ENCODE measurements at regions not wholly inside any gene's neighbourhood (a gene's known extent, or its start where the extent isn't known, plus 50 kb on each side); places are given as distances from the start of the nearest gene placed in this dataset.

GRCh38 chr4:79030973-79031372, 91.7 kb upstream of the PAQR3 start:
- no peak overlapping the region for H3K4me2 ChIP-seq (ENCODE audit: low read length)
- H3K4me3 ChIP-seq (ENCODE audit: low read depth, low read length, poor library complexity, severe bottlenecking) = no peak overlapping the region
- H3K36me3 ChIP-seq (ENCODE audit: insufficient read depth, low read length) = no peaks in the 10 kb centered on the region
- BruUV-seq (replicated peaks) = no TSS peak
- ChIA-PET POLR2A (no interaction called here), CTCF (ENCODE audit: unreplicated experiment) (no interaction called here)
- no peak for DNase-seq (ENCODE audit: low spot score)
- H3K27ac ChIP-seq (ENCODE audit: low read depth, low read length, poor library complexity, severe bottlenecking) = no peak overlapping the region
- H3K79me2 ChIP-seq (ENCODE audit: insufficient read depth, low read depth, low read length) = no peaks in the 10 kb centered on the region
- H2AFZ ChIP-seq (ENCODE audit: low read length) = no peak overlapping the region
- TF ChIP-seq EZH2phosphoT487 (IDR thresholded peaks at IDR 0.05; ENCODE audit: borderline replicate concordance, low read depth, low read length) (no peak), CTCF (conservative IDR thresholded peaks at IDR 0.05; ENCODE audit: low read length) (no peak)
- intact Hi-C loops (cut with micrococcal nuclease; ENCODE audit: unreplicated experiment) = no loop called here
- H3K9me3 ChIP-seq (ENCODE audit: low read length) = no peaks in the 10 kb centered on the region
- no peaks in the 10 kb centered on the region for H4K20me1 ChIP-seq (ENCODE audit: insufficient read depth, low read length)
- no peaks in the 10 kb centered on the region for H3K9me2 ChIP-seq (ENCODE audit: insufficient read depth, low read length)
- no peaks in the 10 kb centered on the region for H3K4me1 ChIP-seq (ENCODE audit: insufficient read depth, low read length, poor library complexity, severe bottlenecking)

GRCh38 chr4:79027656-79028055, 88.4 kb upstream of the PAQR3 start:
- TF ChIP-seq EZH2phosphoT487 (IDR thresholded peaks at IDR 0.05; ENCODE audit: borderline replicate concordance, low read depth, low read length) (no peak), CTCF (conservative IDR thresholded peaks at IDR 0.05; ENCODE audit: low read length) (no peak)
- Histone ChIP-seq H3K27ac (ENCODE audit: low read depth, low read length, poor library complexity, severe bottlenecking) (no peak overlapping the region), H3K9me3 (ENCODE audit: low read length) (no peaks in the 10 kb centered on the region), H2AFZ (ENCODE audit: low read length) (no peak overlapping the region), H3K79me2 (ENCODE audit: insufficient read depth, low read depth, low read length) (no peaks in the 10 kb centered on the region), H3K4me3 (ENCODE audit: low read depth, low read length, poor library complexity, severe bottlenecking) (no peak overlapping the region), H4K20me1 (ENCODE audit: insufficient read depth, low read length) (no peaks in the 10 kb centered on the region), H3K4me2 (ENCODE audit: low read length) (no peak overlapping the region), H3K9me2 (ENCODE audit: insufficient read depth, low read length) (no peaks in the 10 kb centered on the region), H3K4me1 (ENCODE audit: insufficient read depth, low read length, poor library complexity, severe bottlenecking) (no peaks in the 10 kb centered on the region), H3K36me3 (ENCODE audit: insufficient read depth, low read length) (no peaks in the 10 kb centered on the region)
- DNase-seq (ENCODE audit: low spot score) = no peak
- POLR2A ChIA-PET = no interaction called here
- CTCF ChIA-PET (ENCODE audit: unreplicated experiment) = no interaction called here
- no TSS peak for BruUV-seq (replicated peaks)
- intact Hi-C loops (cut with micrococcal nuclease; ENCODE audit: unreplicated experiment) = no loop called here

GRCh38 chr4:79025170-79025569, 85.9 kb upstream of the PAQR3 start:
- no TSS peak for BruUV-seq (replicated peaks)
- Histone ChIP-seq H3K36me3 (ENCODE audit: insufficient read depth, low read length) (no peaks in the 10 kb centered on the region), H2AFZ (ENCODE audit: low read length) (no peak overlapping the region), H3K79me2 (ENCODE audit: insufficient read depth, low read depth, low read length) (no peaks in the 10 kb centered on the region), H3K9me2 (ENCODE audit: insufficient read depth, low read length) (no peaks in the 10 kb centered on the region), H4K20me1 (ENCODE audit: insufficient read depth, low read length) (no peaks in the 10 kb centered on the region), H3K4me1 (ENCODE audit: insufficient read depth, low read length, poor library complexity, severe bottlenecking) (no peaks in the 10 kb centered on the region), H3K4me3 (ENCODE audit: low read depth, low read length, poor library complexity, severe bottlenecking) (no peak overlapping the region), H3K4me2 (ENCODE audit: low read length) (no peak overlapping the region), H3K9me3 (ENCODE audit: low read length) (no peaks in the 10 kb centered on the region), H3K27ac (ENCODE audit: low read depth, low read length, poor library complexity, severe bottlenecking) (no peak overlapping the region)
- POLR2A ChIA-PET = no interaction called here
- TF ChIP-seq CTCF (conservative IDR thresholded peaks at IDR 0.05; ENCODE audit: low read length) (no peak), EZH2phosphoT487 (IDR thresholded peaks at IDR 0.05; ENCODE audit: borderline replicate concordance, low read depth, low read length) (no peak)
- no peak for DNase-seq (ENCODE audit: low spot score)
- intact Hi-C loops (cut with micrococcal nuclease; ENCODE audit: unreplicated experiment) = no loop called here
- CTCF ChIA-PET (ENCODE audit: unreplicated experiment) = no interaction called here

All from OCI-LY7 (cell line).